WI38 (cell line): ENCODE measurements at regions not wholly inside any gene's neighbourhood (a gene's known extent, or its start where the extent isn't known, plus 50 kb on each side); places are given as distances from the start of the nearest gene placed in this dataset.
"Not testable (repeated sequence)": the region's sequence is repeated elsewhere in the genome, so short reads cannot be mapped to it uniquely, and the experiment has no call there.

Experiments used
- H3K4me3 ChIP-seq: 2 replicates; pipeline ENCODE4 v1.5.1; 2011; ENCODE audit warnings: low read depth, mild to moderate bottlenecking, control low read depth, low read length
- CTCF ChIP-seq: IDR thresholded peaks from 2 replicates; pipeline ENCODE4 v1.5.1; 2012; ENCODE audit warnings: low read depth, mild to moderate bottlenecking, control low read depth, low read length

GRCh38 chr9:126170286-126170823, 156.3 kb upstream of the MVB12B start:
- TF ChIP-seq CTCF, result no peak
- no peak overlapping the region for H3K4me3 ChIP-seq

DNA sequence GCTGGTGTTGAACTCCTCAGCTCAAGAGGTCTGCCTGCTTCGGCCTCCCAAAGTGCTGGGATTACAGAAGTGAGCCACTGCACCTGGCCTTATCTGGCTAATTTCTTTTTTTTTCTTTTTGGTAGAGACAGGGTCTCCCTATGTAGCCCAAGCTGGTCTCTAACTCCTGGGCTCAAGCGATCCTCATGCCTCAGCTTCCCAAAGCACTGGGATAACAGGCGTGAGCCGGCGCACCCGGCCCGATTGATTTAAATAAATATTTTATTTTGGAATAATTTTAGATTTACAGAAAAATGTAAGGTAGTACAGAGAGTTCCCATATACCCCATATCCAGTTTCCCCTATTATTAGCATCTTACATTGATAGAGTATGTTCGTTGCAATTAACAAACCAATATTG, 155.0 kb upstream of the MVB12B start:
- H3K4me3 ChIP-seq, result no peak overlapping the region
- no peak for TF ChIP-seq CTCF

- TF ChIP-seq CTCF, result no peak
- no peak overlapping the region for H3K4me3 ChIP-seq
Observed at GRCh38 chr9:126173401-126173800, 153.2 kb upstream of the MVB12B start.

- no peak overlapping the region for H3K4me3 ChIP-seq
- no peak for TF ChIP-seq CTCF
Observed at GRCh38 chr9:126173929-126174328, 152.7 kb upstream of the MVB12B start.

DNA sequence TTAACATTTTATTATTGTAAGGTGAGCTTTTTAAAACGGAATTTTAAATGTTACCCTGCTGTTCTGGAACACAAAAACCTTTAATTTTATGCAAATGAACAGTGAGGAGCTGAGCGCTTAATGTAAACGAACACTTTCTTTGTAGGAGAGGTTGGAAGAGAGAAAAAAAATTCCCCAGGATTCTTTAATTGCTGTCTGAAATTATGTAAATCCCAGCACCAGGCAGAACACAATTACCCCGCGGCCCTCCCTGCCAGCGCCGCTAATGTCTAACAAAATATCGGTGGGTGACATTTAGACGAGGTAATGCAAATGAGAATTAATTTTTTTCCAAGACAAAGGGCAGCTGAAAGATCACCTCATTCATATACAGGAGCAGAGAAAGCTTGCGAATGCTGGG, 143.4 kb upstream of the MVB12B start:
- TF ChIP-seq CTCF, result no peak
- no peak overlapping the region for H3K4me3 ChIP-seq

DNA sequence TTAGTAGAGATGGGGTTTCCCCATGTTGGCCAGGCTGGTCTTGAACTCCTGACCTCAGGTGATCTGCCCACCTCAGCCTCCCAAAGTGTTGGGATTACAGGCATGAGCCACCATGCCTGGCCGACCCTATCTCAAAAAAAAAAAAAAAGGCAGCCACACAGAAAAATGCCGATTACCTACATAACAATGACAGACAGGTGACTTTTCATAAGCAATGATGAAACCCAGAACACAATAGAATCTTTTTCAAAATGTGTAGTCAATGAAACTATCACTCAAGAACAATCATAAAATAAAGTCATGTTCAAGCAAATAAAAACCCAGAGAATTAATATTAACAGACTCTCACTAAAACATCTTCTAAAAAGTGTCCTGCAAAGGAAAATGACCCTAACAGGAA, 135.6 kb upstream of the MVB12B start:
- H3K4me3 ChIP-seq, result not testable (repeated sequence)

DNA sequence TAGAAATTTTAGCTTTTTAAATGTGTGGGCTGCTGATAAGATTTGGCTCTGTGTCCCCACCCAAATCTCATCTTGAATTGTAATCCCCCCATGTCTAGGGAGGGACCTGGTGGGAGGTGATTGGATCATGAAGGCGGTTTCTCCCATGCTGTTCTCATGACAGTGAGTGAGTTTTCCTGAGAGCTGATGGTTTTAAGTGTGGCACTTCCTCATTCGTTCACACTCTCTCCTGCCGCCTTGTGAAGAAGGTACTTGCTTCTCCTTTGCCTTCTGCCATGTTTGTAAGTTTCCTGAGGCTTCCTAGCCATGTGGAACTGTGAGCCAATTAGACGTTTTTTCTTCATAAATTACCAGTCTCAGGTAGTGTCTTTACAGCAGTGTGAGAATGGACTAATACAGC, 127.8 kb upstream of the MVB12B start:
- no peak for TF ChIP-seq CTCF

GRCh38 chr9:126203313-126203712, 123.3 kb upstream of the MVB12B start:
- TF ChIP-seq CTCF, result no peak
- H3K4me3 ChIP-seq, result no peak overlapping the region

More for the DNA sequence above, 127.8 kb upstream of the MVB12B start:
- no peak overlapping the region for H3K4me3 ChIP-seq
